ENCODE measurements at regions not wholly inside any gene's neighbourhood (a gene's known extent, or its start where the extent isn't known, plus 50 kb on each side); places are given as distances from the start of the nearest gene placed in this dataset.

GRCh38 chr12:85676816-85677749, 159.1 kb downstream of the RASSF9 start:
- no peak for TF ChIP-seq ZNF623 (tag by site-specific recombination; IDR thresholded peaks at IDR 0.05)
- TF ChIP-seq ZNF571 (tag by site-specific recombination; IDR thresholded peaks at IDR 0.05): no peak
- TF ChIP-seq SP3 (tag by site-specific recombination; IDR thresholded peaks at IDR 0.05): no peak
- no peak for TF ChIP-seq ZNF155 (tag by site-specific recombination; IDR thresholded peaks at IDR 0.05)
- TF ChIP-seq ZNF175 (tag by site-specific recombination; IDR thresholded peaks at IDR 0.05): no peak
- no peak for TF ChIP-seq ZNF560 (tag by site-specific recombination; IDR thresholded peaks at IDR 0.05; ENCODE audit: borderline replicate concordance)
- TF ChIP-seq SETDB1 (IDR thresholded peaks at IDR 0.05; ENCODE audit: insufficient read length, low read length): no peak
- TF ChIP-seq ZNF747 (tag by site-specific recombination; IDR thresholded peaks at IDR 0.05): no peak
- H3K4me1 ChIP-seq (ENCODE audit: control insufficient read depth, insufficient read depth, low read length): no peaks in the 10 kb centered on the region
- ChIA-PET POLR2A (no interaction called here), CTCF (interaction anchor here (0.6 to 0.8 kb wide), 2 partner anchors 104 to 190 kb away, joined by 3 read pairs; no protein-coding TSS in a partner anchor)
- H3K36me3 ChIP-seq (ENCODE audit: control insufficient read depth in 2 of 2, insufficient read depth in 1 of 2, low read length in 2 of 2): no peaks in the 10 kb centered on the region
- no peak overlapping the region for H3K27ac ChIP-seq (ENCODE audit: extremely low read depth, low read depth, low read length)
- H3K9me3 ChIP-seq (ENCODE audit: control insufficient read depth, insufficient read depth, low read depth, low read length): no peaks in the 10 kb centered on the region
- H3K4me3 ChIP-seq (ENCODE audit: low read depth, low read length): no peak overlapping the region

- no peaks in the 10 kb centered on the region for H3K36me3 ChIP-seq (ENCODE audit: control insufficient read depth in 2 of 2, insufficient read depth in 1 of 2, low read length in 2 of 2)
- TF ChIP-seq ZNF837 (tag by site-specific recombination; IDR thresholded peaks at IDR 0.05) (no peak), MZF1 (tag by site-specific recombination; IDR thresholded peaks at IDR 0.05; ENCODE audit: borderline replicate concordance) (no peak), ZNF513 (tag by site-specific recombination; IDR thresholded peaks at IDR 0.05) (no peak), ATF2 (tag by site-specific recombination; IDR thresholded peaks at IDR 0.05; ENCODE audit: low read depth) (0 out of 2 replicates have a peak, but pooled peaks have one; percentile 49)
- no peaks in the 10 kb centered on the region for H3K4me1 ChIP-seq (ENCODE audit: control insufficient read depth, insufficient read depth, low read length)
- POLR2A ChIA-PET: no interaction called here
- H3K9me3 ChIP-seq (ENCODE audit: control insufficient read depth, insufficient read depth, low read depth, low read length): no peaks in the 10 kb centered on the region
- CTCF ChIA-PET: no interaction called here
- no peak overlapping the region for H3K27ac ChIP-seq (ENCODE audit: extremely low read depth, low read depth, low read length)
- H3K4me3 ChIP-seq (ENCODE audit: low read depth, low read length): no peak overlapping the region
Measured at GRCh38 chr12:85679296-85679695, 156.9 kb downstream of the RASSF9 start.

- H3K4me3 ChIP-seq (ENCODE audit: low read depth, low read length): no peak overlapping the region
- no peaks in the 10 kb centered on the region for H3K9me3 ChIP-seq (ENCODE audit: control insufficient read depth, insufficient read depth, low read depth, low read length)
- TF ChIP-seq ZNF544 (tag by site-specific recombination; IDR thresholded peaks at IDR 0.05): no peak
- TF ChIP-seq INSM2 (tag by site-specific recombination; IDR thresholded peaks at IDR 0.05): no peak
- TF ChIP-seq YY1 (tag by site-specific recombination; IDR thresholded peaks at IDR 0.05): no peak
- no peak for TF ChIP-seq ZIC2 (tag by site-specific recombination; IDR thresholded peaks at IDR 0.05)
- no peaks in the 10 kb centered on the region for H3K4me1 ChIP-seq (ENCODE audit: control insufficient read depth, insufficient read depth, low read length)
- CTCF ChIA-PET: no interaction called here
- no peak overlapping the region for H3K27ac ChIP-seq (ENCODE audit: extremely low read depth, low read depth, low read length)
- H3K36me3 ChIP-seq (ENCODE audit: control insufficient read depth in 2 of 2, insufficient read depth in 1 of 2, low read length in 2 of 2): no peaks in the 10 kb centered on the region
- POLR2A ChIA-PET: no interaction called here
Measured at GRCh38 chr12:85680881-85681280, 155.3 kb downstream of the RASSF9 start.

Data from HEK293 (cell line).